Left lobe of liver (tissue), 2 donors: ENCODE measurements at regions not wholly inside any gene's neighbourhood (a gene's known extent, or its start where the extent isn't known, plus 50 kb on each side); places are given as distances from the start of the nearest gene placed in this dataset.
"Not testable (repeated sequence)": the region's sequence is repeated elsewhere in the genome, so short reads cannot be mapped to it uniquely, and the experiment has no call there.

Experiments used
- ATAC-seq: fragments of 200-7000 bp; cut with Tn5 transposase; one replicate; pipeline ENCODE4 v1.9.1; 2020; ENCODE audit warnings: mild to moderate bottlenecking, moderate library complexity
- DNase-seq: peaks from one replicate; pipeline ENCODE4 v3.0.0-alpha.2; 2020; ENCODE audit warnings: low spot score
- donor health status: DM: no; HTN: no; CAD: no; lungs with moderate emphysema.
- donor health status: DM: no; HTN: yes; CAD: no.

DNA sequence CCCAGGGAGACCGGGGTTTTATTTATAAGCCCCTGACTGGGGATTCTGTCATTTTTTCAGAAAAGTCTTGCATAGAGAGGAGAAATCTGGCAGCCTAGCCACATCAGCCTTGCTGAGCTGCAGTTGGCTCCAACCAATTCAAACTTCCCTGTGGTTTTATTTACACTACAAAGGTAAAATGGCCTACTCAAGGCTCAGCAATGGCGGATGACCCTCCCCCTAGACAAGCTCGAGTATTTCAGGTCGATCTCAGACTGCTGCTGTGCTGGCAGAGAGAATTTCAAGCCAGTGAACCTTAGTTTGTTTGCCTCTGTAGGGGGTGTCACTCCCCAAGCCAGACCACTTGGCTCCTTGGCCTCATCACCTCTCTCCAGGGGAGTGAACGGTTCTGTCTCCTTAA, 52.9 kb downstream of the CDY2A start:
- not testable (repeated sequence) for ATAC-seq

DNA sequence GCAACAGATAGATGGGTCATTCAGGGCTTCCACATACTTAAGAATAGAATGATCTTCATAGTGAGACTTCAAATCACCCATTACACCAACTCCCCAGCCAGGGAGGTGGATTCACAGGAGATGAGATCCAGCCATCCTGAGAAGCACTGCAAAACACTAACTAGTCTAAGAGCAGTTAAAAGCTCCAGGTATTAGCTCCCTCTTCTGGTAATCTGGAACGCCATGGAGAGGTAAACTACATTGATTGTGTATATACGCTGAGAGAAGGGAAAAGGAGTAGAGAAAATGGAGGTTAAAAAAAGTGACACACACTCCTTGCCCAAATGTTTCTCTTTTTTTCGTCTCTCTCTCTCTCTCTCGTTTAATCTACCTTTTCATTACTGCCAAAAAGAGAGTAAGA, 60.3 kb downstream of the CDY2A start:
- peak; percentile 86 for ATAC-seq
- DNase-seq = not testable (repeated sequence)

More for the DNA sequence above, 52.9 kb downstream of the CDY2A start:
- DNase-seq = not testable (repeated sequence)

DNA sequence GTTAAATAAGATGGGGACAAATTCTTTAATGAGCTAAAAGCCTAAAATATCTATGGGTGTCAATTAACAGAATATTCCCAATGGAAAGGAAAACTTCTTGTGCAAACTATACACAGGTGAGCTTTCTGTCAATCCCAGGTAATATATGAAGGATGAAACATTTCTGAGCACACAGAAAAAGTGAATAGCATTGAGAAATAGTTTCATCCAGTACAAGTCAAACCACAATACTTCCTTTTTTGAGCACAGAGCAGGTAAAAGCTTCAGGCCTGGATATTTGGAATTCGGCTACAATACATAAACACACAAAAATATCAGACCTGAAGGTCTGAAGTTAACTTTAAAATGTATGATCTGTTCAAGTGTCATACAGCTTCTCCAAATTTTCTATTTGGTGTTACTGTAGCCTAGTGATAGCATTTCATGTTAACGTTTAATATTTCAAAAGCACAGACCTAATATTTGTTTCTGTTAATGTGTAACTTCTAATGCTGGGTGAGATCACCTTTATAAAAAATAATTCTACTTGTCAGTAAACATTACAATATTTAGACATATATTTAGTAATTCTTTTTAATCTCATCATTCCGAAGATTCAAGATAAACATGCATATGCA, 60.9 kb downstream of the CDY2A start:
- DNase-seq = not testable (repeated sequence)
- peak; percentile 58 for ATAC-seq

DNA sequence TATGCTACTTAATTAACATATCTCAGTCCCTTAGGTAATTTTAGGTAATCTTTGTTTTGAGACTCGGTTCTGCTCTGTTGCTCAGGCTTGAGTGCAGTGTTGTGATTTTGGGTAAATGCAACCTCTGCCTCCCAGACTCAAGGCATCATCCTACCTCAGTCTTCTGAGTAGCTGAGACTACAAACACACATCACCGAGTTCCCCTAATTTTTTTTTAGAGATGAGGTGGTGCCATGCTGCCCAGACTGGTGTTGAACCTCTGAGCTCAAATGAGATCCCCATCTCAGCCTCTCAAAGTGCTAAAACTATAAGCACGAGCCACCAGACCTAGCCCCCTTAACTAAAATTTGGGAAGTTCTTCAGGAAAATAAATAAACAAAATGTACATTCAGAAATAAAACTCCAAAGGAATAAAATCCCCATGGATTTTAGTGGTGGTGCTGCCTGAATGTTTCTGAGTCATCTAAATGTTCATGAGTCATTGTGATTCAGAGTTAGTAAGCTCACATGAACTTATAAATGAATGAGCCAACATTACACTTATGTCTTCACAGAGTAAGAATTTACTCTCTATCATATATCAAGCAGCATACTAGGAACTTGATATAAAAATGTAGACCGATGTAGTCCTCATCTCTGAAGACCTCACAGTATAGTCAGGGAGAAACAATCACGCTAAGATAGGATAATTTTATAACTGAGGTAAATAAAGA, 62.5 kb downstream of the CDY2A start:
- not testable (repeated sequence) for ATAC-seq, DNase-seq

DNA sequence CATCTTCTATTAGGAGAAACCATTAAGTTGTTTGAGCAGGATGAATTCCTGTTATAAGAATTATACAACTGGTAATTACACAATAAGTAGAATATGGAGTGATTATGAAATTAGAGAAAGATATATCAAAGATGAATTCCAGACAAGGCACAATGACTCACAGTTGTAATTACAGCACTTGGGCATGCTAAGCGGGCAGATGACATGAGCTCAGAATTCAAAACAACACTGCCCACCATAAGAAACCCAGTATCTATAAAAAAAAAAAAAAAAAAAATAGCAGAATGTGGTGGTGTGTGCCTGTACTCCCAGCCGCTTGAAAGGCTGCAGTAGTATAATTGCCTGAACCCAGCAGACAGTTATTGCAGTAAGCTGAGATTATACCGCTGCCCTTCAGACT, 67.4 kb downstream of the CDY2A start:
- ATAC-seq, DNase-seq: not testable (repeated sequence)

DNA sequence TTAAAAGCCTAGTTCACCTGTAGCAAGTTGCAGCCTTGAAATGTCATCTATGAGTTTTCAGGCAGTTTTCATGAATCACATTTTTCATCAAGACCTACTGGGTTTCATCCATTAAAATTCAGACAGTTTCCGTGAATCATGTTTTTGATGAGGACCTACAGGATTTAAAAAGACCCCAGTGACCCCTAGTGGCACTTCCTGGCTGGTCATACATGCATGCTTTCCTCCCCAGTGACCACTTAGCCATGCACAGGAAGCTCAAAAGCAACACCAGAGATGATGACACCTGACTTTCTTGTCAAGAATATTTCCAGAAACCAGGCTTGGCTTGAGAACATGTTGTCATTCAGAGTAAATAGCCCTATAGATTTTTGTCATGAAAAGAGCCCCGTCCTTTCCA, 80.1 kb downstream of the CDY2A start:
- ATAC-seq = peak; percentile 51
- DNase-seq = not testable (repeated sequence)

DNA sequence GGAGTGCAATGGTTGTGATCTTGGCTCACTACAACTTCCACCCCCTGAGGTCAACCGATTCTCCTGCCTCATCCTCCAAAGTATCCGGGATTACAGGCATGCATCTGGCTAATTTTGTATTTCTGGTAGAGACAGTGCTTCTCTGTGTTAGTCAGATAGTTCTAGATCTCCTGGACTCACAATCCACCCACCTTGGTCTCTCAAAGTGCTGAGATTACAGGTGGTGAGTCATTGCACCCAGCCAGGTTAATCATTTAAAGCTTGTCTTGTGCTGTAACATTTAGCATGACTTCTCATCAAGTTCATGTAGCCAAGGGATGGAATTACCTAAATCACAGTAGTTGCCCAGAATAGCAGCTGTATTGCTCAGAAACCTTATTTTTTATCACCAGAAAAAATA, 92.8 kb downstream of the CDY2A start:
- peak; percentile 92 for ATAC-seq

DNA sequence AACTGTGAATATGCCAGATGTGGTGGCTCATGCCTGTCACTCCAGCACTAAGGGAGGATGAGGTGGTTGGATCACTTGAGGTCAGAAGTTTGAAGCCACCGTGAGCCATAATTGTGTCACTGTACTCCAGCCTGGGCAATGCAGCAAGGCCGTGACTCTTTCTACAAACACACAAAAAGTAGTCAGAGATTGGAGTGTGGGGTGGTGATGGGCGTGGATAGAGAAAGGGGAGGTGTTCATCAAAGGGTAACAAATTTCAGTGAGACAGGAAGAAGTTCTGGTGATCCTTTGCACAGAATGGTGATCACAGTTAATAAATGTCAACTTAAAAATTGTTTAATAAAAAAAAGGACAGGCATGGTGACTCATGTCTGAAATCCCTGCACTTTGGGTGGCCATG, 112.1 kb downstream of the CDY2A start:
- DNase-seq, ATAC-seq: not testable (repeated sequence)

More for the DNA sequence above, 92.8 kb downstream of the CDY2A start:
- DNase-seq = not testable (repeated sequence)

DNA sequence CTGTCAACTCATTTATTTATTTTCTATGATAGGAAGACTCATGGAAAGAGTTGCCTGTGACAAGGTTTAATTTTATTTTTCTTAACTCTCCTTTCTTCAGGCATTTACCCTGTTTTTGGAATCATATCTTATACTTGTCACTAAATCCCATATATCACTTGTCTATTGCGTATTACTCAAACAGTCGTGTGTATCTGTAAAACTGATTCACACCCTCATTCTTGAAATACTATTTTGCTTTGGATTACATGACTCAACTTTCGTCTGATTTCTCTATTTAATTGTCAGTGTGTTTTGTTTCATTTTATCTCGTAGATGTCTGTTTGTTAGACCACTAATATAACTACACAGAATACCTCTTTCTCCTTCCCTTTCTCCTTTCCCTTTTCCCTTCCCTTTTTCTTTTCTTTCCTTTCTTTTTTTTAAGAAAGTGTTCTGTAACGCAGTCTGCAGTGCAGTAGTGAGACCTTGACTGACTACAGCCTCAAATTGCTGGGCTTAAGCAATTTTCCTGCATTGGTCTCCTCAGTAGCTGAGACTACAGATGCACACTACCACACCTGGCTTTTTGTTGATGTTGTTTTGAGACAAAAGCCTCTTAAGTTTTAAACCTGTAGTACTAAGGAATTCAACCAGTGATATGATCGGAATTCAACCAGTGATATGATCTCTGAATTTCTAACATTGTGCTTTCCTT, 113.9 kb downstream of the CDY2A start:
- DNase-seq, ATAC-seq: not testable (repeated sequence)

DNA sequence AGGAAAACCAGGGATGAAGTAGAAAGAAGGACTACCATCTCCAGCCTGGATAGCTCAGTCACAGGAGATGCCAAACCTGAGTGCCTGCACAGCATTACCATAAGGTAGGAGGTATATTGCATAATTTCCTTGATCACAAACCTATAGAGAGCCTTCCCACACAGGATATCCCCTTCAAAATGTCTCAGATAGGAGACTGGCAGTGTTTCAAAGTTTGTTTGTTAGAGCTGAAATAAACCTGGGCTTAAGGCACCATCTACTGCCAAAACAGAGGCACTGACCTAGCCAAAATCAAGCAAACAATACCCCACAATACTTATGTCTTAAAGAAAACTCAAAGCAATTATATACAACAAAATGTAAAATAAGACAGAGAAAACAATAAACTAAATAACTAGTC, 120.8 kb downstream of the CDY2A start:
- ATAC-seq = peak; percentile 54
- not testable (repeated sequence) for DNase-seq

DNA sequence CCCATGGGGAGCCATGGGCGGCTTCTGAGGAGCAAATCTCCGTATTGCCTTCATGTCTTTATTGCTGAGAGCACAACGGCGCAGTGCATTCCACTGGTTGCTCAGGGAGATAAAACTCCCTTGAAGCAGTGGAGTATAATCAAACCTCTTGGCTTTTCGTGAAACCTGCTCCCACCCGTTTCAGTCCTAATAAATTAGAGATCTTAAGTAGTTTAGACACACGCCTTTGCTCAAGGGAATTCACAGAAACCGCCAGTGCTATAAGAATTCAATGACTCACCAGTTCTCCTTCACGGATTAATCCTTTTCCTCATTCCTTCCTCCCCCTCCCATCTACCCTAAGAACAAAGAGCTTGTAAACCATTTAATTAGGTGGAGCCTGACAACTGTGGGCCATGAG, 127.0 kb downstream of the CDY2A start:
- not testable (repeated sequence) for DNase-seq, ATAC-seq

DNA sequence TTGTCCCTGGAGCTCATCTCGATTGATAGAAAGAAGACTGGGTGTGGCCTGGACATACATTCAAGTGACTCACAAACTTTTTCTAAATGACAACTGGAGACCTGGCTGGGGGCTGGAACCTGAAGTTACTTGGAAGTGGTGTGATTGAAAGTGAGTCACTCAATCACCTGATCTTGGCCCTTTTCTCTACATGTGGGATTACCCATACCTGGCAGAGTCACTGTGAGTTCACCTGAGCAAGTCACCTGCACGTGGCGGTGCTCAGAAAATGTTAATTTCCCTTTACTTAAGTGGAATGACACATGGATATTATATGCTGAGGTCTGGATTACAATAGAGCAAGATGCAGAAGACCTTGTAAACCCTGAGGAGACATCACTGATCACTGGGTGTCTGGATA, 140.2 kb downstream of the CDY2A start:
- ATAC-seq, DNase-seq: not testable (repeated sequence)

DNA sequence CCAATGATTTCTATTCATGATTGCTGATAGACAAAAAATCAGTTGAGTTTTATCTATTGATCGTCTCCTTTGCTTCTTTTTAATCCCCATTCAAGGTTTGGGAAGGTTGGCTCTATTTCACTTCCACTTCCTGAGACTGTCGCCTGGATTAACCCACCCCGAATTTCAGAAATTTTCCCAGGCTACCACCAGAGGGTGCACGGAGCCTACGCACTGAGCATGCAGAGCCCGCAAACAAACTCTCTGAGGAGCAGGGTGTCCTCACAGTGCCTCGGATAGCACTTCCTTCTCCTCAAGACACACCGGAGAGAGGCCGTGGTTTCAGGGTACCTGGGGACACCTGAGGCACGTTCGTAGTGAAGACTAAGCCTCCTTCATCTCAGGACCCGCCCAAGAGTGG, 150.5 kb downstream of the CDY2A start:
- ATAC-seq = peak; percentile 94
- DNase-seq = not testable (repeated sequence)

DNA sequence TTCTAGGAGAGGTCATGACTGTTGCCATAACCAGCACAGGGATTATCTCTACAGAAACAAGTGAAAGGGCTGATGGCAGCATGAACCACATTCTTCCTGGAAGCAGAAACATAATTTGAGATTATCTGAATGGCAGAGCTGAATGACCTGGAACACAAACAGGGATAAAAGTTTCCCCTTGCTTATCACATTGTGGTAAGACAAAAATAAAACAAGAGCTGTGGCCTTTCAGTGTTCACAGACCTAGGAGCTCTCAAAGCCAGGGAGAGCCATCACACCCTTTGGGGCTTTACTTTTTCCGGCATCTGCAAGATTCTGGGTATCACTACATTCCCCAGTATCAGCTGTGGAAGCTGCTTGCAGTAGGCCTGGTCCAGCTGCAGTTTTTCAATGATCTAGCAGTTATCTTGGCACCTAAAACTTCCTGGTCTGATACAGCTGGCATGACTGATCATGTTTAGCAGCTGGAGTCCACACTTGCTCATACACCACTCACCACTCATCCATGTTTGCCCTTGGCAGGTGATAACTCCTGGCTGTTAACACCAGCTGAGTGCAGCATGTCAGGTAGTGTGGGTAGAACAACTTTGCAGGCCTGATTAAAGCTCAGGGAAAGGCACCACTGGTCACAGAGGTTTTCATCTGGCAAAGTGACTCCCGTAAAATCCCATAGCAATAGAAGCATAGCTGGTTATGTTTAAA, 163.5 kb downstream of the CDY2A start:
- ATAC-seq = not testable (repeated sequence)

DNA sequence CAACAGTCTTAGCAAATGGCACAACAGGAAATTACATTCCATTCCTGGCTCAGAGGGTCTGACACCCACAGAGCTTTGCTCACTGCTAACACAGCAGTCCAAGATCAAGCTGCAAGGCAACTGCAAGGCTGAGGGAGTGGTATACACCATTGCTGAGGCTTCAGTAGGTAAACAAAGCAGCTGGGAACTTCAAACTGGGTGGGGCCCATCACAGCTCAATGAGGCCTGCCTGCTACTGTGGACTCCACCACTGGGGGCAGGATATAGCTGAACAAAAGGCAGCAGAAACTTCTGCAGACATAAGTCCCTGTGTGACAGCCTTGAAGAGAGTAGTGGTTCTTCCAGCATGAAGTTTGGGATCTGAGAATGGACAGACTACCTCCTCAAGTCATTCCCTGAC, 212.0 kb downstream of the CDY2A start:
- DNase-seq, ATAC-seq: not testable (repeated sequence)

More for the DNA sequence above, 163.5 kb downstream of the CDY2A start:
- not testable (repeated sequence) for DNase-seq

DNA sequence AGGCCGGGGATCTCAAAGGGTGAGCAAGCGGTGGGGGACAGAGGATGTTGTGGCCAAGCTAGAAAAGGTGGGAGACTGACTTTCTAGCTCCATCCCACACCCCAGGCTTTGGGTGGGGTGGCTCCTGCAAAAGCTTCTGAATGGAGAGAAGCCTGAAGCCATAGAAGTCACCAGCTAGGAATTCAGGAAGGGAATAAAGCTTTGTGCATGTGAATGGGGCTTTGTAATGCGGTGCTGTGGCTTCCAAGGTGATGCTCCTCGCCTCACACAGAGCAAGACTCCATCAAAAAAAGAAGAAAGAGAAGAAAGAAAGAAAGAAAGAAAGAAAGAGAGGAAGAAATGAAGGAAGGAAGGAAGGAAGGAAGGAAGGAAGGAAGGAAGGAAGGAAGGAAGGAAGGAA, 237.0 kb downstream of the CDY2A start:
- not testable (repeated sequence) for DNase-seq

DNA sequence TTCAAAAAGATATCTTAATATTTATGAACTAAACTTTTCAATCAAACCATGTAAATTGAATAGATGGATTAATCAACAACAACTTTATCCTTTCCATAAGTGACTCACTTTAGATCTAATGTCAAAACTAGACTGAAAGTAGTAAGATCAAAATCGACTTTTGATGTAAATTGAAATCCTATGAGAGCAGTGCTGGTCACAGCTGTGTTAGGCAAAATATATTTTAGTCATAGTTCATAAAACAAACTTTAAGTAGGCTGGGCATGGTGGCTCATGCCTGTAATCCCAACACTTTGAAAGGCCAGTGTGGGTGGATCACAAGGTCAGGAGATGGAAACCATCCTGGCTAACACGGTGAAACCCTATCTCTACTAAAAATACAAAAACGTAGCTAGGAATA, 245.5 kb downstream of the CDY2A start:
- not testable (repeated sequence) for ATAC-seq, DNase-seq

More for the DNA sequence above, 237.0 kb downstream of the CDY2A start:
- not testable (repeated sequence) for ATAC-seq

DNA sequence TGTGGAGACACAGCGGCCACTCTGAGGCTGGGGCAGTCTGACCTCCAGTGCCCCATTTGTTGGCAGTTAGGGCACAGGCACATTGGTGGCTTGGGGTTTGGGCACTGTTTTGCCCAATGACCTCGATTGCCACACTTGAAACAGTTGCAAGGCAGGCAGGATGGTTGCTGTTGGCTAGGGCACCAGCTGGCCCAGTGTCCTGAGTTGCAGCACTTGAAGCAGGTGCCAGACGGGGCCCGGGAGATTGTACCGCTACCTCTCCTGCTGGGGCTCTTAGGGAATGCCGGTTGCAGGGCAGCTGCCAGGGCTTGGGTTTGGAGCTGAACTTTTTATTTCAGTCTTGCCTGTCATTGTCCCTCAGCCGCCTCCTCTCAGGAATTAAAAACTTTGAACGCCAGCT, 252.2 kb upstream of the HSFY1 start:
- not testable (repeated sequence) for DNase-seq
- ATAC-seq = peak; percentile 74

DNA sequence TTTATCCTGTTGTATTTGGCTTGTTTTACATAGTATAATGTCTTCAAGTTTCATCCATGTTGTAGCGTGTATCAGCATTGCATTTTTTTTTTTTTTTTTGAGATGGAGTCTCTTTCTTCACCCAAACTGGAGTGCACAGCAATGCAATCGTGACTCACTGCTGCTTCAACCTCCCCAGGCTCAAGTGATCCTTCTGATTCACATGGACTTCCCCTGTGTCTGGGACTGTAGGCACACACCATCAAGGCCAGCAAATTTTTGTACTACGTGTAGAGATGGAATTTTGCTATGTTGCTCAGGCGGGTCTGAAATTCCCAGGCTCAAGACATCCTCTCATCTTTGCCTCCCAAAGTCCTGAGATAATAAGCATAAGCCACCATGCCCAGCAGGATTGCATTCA, 248.1 kb upstream of the HSFY1 start:
- ATAC-seq, DNase-seq: not testable (repeated sequence)

DNA sequence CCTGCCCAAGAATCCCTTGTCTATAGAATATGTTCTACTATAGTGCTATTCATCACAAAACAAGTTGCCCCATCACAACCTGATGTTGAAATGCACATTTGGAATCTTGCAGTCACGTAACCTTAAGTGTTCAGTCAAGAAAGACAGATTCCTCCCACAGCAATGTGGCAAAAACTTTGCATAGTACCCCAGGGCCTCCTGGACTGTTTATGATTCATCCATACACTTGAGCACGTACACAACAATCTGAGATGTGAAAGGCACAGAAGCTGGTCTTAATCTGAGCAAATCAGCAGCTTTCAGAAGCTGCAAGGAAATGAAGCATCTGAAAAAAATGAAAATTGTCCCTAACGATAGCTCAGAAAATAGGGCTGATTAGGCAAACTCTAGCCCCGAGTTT, 240.2 kb upstream of the HSFY1 start:
- ATAC-seq, DNase-seq: not testable (repeated sequence)

DNA sequence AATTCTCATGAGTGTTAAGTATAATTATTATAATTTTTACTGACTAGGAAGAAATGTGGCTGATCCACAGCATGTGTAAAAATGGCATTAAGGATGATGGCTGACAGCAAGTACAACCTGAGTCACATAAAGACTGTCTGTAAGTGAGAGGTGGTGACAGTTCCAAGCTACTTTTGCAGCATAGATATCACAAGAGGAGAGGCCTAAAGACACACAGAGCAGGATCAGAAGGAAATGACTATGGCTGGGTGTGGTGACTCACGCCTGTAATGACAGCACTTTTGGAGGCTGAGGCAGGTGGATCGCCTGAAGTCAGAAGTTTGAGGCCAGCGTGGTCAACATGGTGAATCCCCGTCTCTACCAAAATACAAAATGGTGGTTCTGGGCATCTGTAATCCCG, 234.7 kb upstream of the HSFY1 start:
- not testable (repeated sequence) for ATAC-seq, DNase-seq
